HG03064 (cell line): ENCODE measurements at regions not wholly inside any gene's neighbourhood (a gene's known extent, or its start where the extent isn't known, plus 50 kb on each side); places are given as distances from the start of the nearest gene placed in this dataset.

Experiments
- ATAC-seq: cut with Tn5 transposase; IDR thresholded peaks from one replicate; pipeline ENCODE4 v1.9.1; 2021; ENCODE audit warnings: low read depth; ENCODE audit not compliant: unreplicated experiment

- ATAC-seq: no peak
Observed at GRCh38 chr10:27451054-27451453, 53.0 kb upstream of the RAB18 start.

GRCh38 chr10:27450225-27450624, 53.9 kb upstream of the RAB18 start:
- ATAC-seq: no peak

- no peak for ATAC-seq
Observed at GRCh38 chr10:27449571-27449970, 54.5 kb upstream of the RAB18 start.

- ATAC-seq: no peak
Observed at GRCh38 chr10:27448921-27449320, 55.2 kb upstream of the RAB18 start.

- no peak for ATAC-seq
Observed at GRCh38 chr10:27447540-27447939, 56.6 kb upstream of the RAB18 start.

- no peak for ATAC-seq
Observed at GRCh38 chr10:27446091-27446918, 57.8 kb upstream of the RAB18 start.

- ATAC-seq: no peak
Observed at GRCh38 chr10:27445070-27445469, 59.0 kb upstream of the RAB18 start.

- ATAC-seq: no peak
Observed at GRCh38 chr10:27440478-27440877, 63.6 kb upstream of the RAB18 start.

- no peak for ATAC-seq
Observed at GRCh38 chr10:27440021-27440420, 64.1 kb upstream of the RAB18 start.

- no peak for ATAC-seq
Observed at GRCh38 chr10:27439101-27439500, 65.0 kb upstream of the RAB18 start.

- ATAC-seq: no peak
Observed at GRCh38 chr10:27437775-27438174, 66.3 kb upstream of the RAB18 start.

GRCh38 chr10:27436710-27437109, 67.4 kb upstream of the RAB18 start:
- no peak for ATAC-seq

- ATAC-seq: no peak
Observed at GRCh38 chr10:27433976-27434375, 70.1 kb upstream of the RAB18 start.

GRCh38 chr10:27426948-27427467, 77.1 kb upstream of the RAB18 start:
- ATAC-seq: no peak

- ATAC-seq: no peak
Observed at GRCh38 chr10:27413831-27414348, 90.2 kb upstream of the RAB18 start.

- ATAC-seq: no peak
Observed at GRCh38 chr10:27413387-27413786, 90.7 kb upstream of the RAB18 start.

GRCh38 chr10:27410153-27410552, 94.0 kb upstream of the RAB18 start:
- ATAC-seq: no peak

- no peak for ATAC-seq
Observed at GRCh38 chr10:27407271-27407670, 96.8 kb upstream of the RAB18 start.

GRCh38 chr10:27399871-27400270, 104.2 kb upstream of the RAB18 start:
- ATAC-seq: no peak

GRCh38 chr10:27393961-27394360, 110.1 kb upstream of the RAB18 start:
- ATAC-seq: no peak

- no peak for ATAC-seq
Observed at GRCh38 chr10:27392606-27393005, 111.5 kb upstream of the RAB18 start.

GRCh38 chr10:27391916-27392315, 112.2 kb upstream of the RAB18 start:
- no peak for ATAC-seq
